HG03378 (cell line): ENCODE measurements at regions not wholly inside any gene's neighbourhood (a gene's known extent, or its start where the extent isn't known, plus 50 kb on each side); places are given as distances from the start of the nearest gene placed in this dataset.
"Not testable (repeated sequence)": the region's sequence is repeated elsewhere in the genome, so short reads cannot be mapped to it uniquely, and the experiment has no call there.

Experiments used
- ATAC-seq: cut with Tn5 transposase; IDR thresholded peaks from one replicate; pipeline ENCODE4 v1.9.1; 2021; ENCODE audit warnings: mild to moderate bottlenecking, moderate library complexity; ENCODE audit not compliant: unreplicated experiment

DNA sequence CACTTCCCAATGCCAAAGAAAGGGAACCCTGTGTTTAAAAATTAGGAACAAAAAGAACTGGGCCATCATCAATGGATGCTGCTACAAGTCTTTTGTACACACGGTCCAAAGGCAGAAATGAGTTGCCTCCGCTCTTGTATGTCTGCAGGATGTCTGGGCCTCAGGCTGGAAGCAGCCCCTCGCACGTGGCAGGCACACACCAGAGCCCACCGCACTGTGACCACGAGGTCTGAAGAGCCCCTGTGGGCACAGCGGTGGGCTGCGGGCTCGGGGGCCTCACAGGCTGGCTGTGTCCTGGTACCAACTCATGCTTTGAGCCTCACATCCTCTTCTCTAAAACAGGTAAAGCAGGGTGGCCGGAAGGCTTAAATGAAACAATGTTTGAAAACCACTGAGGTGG, 309.3 kb downstream of the C16orf95 start:
- ATAC-seq = no peak

DNA sequence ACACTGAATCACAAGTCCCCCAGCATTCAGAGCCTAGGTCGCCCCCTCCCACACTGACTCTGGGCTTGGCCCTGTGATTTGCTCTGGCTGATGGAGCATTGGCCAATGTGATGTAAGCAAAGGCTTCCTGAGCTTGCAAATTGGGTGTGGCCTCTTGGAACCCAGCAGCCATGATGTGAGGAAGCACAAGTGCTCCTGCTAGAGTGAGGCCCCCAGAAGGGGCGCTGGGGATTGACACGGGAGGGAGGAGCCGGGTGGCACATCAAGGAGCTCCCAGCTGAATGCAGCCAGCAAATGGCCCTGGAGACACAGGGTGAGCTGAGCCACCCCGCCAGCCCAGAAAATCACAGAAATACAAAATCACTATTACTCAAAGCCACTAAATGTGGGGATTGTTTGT, 308.5 kb downstream of the C16orf95 start:
- ATAC-seq = no peak

DNA sequence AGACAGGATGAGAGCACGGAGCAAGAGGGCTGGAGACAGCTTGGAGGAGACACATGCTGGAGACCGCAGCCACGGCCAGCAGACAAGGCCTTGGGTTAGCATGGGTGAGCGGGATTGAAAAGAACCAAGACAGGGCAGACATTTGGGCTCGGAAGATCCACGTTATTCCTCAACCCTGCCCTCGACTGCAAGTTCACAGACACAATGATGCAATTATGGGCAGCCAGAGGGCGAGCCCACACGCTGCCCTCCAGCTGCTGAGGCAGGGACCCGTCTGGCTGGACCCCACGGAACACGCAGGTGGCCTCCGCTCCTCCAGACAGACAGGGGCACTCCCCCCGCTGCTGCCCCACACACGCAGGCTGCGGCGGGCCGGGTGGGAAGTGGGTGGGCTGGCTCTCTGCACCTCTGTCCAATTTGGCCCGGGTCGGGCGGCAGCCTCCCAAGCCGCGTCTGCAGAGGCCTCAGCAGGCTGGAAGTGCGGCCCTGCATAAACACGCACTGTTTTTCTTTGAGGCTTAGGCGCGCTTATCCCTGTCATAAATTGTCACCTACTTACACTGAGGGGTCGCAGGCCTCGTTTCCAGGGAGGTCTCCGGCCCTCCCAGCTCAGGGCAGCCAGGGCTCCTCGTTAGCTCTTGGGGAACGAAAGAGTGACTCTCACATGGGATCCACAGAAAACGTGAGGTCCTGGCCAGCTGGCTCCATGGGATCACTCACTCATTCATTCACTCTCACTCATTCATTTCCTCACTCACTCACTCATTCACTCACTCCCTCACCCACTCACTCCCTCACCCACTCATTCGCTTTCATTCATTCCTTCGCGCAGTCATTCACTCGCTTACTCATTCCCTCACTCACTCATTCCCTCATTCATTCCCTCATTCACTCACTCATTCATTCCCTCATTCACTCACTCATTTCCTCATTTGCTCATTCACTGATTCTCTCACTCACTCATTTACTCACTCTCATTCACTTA, 303.9 kb downstream of the C16orf95 start:
- ATAC-seq = no peak

DNA sequence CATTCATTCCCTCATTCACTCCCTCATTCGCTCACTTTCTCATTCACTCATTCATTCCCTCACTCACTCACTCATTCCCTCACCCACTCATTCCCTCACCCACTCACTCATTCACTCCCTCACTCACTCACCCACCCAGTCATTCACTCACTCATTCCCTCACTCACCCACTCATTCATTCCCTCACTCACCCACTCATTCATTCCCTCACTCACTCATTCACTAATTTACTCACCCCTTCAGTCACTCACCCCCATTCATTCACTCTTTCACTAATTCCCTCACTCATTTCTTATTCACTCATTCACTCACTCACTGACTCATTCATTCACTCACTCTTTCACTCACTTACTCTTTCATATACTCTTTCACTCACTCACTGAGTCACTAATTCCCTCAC, 303.1 kb downstream of the C16orf95 start:
- ATAC-seq = no peak

DNA sequence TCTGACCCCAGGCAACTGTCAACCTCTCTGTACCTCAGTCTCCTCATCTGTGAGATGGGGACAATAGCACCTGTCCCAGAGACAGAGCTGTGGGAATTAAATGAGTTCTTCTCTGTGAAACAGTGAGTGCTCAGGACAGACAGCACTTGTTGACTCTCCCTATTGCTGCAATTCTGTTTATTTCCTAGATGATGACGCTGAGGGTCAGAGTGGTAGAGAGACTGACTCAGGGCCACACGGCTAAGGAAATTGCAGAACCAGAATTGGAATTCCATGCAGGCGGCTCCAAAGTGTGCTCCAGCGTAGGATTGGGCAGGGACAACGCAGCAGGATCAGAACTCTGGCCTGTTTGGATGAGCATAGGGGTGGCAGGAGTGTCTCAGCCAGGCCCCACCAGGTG, 302.2 kb downstream of the C16orf95 start:
- ATAC-seq = no peak

DNA sequence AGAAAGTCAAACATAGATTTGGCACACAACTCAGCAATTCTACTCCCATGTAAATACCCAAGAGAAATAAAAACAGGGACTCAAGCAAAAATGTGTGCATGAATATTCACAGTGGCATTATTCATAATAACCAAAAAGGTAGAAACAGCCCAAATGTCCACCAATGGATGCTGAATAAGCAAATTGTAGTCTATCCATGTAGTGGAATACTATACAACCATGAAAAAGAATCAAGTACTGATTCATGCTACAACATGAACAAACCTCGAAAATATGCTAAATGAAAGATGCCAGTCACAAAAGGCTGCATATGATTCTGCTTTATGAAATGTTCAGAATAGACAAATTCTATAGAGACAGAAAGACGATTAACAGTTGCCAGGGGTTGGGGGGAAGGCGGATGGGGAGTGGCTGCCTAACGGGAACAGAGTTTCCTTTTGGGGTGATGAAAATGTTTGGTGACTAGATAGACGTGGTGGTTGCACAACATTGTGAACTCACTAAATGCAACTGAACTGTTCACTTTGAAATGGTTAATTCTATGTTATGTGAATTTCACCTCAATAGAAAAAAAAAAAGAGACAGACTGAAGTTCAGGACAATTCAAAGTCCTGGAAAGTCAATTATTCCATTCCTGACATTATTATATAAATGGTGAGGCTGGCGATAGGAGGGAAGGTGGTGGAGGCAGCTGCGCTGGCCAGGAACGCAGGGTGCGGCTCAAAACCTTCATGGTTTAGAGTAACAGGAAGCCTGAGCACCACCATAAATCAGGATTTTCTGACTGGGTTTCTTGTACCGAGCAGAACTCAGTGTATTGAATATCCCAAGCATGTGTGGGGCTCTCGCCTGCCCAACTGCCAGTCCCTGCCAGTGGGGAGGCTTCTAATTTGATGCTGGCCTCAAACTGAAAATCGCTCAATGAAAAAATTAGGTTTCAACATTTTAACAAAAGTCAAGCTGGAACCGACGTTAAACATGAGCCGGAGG, 300.9 kb downstream of the C16orf95 start:
- ATAC-seq = no peak

DNA sequence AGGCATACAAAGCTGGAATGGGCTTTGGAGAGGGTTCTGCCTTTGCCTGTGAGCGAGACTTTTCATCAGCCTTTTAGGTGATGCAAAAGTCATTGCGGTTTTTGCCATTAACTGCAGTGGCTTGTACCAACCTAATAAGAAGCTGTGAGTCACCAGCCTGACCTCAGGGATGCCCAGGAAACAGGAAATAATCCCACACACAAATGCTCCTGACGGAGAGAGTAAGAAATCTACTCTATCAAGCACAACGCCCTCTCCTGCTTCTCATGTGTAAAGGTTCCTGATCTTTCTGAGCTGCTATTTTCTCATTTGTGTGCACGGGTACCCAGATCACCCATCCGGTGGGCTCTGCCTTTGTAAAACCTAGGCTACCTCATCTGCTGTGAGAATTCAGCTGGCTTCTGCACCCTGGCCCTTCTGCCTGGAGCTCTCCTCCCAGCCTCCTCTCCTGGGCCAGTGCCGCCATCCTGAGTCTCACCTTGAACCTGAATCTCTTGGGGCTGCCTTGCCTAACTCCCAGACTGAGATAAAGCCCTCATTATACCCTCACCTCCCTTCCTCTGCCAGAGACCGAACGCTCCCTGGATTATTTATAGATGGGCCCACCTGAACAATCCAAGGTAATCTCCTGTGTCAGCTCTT, 299.7 kb downstream of the C16orf95 start:
- no peak for ATAC-seq

DNA sequence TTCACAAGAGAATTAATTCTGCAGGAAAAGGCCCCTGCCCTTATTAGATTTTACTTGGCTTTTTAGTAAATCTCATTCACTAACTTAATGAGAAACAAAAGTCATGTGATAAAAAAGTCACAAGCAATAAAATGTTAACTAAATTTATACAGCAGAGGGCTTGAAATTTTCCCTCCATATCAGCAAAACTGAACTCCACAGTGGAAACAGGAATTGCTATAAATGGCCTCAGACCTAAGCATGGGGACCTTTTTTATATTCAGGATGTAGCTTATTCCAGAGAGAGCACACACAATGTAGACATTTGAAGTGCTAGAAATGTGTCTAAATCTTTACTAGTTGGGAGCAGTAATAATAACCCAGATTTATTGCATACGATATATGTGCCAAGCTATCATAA, 291.5 kb downstream of the C16orf95 start:
- ATAC-seq = no peak

DNA sequence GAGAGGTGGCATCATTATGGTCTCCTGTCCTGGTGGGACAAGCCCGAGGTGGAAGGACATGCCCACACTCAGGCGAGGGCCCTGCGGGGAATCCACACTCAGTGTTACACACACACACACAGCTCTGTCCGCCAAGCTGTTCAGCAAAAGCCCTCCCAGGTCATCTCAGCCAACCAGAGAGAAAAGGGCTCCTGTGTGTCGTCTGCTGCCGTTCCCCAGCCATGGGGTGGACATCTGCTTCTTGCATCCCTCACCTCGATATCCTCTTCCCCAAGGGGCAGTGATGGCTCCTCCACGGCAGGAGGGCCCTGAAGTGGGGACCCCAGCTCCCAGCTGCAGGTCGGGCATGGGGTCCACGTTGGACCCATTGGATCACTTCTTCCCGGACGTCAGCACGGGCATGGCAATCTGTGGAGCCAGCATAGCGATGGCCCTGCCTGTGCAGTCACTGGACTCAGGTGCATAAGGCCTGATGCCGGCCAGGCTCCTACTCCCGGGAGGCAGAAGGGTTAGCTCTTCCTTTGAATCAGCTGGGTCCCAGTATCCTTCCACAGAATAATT, 290.1 kb downstream of the C16orf95 start:
- no peak for ATAC-seq

DNA sequence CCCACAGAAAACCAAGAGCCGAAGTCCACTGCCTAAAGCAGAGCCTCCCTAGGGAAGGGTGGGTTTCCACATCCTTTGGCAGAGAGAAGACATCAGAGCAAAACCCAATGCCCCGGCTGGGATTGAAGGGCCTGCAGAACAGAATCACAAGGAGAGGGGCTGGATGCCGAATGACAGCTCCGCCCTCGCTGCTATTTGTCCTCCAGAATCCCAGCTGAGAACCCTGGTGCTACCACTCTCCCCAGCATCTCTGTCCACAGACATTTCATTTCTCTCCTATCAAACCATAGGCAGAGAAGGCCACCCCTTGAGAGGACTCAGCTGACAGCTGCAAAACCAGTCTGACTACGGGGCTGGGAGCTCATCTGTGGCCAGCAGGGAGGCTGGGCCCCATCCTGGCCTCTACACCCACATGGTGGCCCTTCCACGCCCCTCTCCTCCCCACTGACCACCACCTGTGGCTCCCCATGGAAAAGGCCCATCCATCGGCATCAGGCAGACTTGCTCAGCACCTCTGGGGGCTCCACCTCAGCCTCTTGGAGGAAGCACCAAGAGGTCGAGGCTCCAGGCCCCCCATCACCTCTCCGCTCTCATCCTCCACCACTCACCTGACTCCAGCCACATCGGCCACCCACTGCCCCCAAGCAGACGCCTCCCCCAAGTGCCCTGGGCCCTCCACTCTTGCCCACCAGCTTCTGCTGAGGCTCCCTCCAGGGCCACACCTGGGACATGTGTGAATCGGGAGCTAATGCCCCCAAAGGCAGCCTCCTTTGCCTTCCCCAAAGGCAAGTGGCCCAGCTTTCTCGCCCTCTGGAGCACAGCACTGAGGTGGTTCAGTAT, 288.5 kb downstream of the C16orf95 start:
- ATAC-seq = no peak

DNA sequence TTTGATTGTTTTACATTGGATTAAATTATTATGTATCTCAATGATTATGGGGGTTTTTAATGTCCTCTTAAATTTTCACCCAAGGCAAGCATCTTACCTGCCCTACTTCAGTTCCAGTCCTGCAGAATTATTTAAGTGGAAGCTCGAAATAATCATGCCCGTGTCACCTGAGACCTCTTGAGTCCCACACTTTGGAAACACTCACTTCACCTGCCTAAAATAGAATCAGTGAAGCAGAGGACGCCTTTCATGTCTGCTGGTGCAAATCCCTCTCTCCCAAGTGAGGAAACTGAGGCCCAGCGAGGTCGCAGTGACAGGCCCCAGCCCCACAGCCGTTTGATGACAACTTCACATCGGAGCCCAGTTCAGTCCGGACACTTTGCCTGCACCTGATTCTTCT, 284.6 kb downstream of the C16orf95 start:
- ATAC-seq = no peak

DNA sequence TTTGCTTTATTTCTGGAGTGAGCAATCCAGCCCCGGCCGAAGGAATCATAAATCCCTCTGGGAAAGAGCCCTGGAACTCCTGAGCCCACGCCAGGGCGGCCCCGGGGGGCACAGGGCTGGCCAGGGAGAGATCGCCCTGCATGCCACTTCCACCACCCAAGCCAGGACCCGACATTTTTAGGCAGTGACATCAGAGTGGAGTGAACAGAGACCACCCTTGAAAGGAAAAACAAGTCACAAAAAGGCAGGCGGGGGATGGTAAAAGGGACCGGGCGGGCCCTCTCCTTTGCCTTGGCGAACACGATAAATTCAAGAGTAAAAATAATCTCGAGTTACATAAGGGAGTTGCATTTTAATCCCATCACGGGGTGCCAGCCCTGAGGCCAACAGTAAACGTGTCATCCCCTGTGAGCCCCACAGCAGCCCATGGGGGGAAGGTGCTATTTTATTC, 284.1 kb downstream of the C16orf95 start:
- no peak for ATAC-seq

DNA sequence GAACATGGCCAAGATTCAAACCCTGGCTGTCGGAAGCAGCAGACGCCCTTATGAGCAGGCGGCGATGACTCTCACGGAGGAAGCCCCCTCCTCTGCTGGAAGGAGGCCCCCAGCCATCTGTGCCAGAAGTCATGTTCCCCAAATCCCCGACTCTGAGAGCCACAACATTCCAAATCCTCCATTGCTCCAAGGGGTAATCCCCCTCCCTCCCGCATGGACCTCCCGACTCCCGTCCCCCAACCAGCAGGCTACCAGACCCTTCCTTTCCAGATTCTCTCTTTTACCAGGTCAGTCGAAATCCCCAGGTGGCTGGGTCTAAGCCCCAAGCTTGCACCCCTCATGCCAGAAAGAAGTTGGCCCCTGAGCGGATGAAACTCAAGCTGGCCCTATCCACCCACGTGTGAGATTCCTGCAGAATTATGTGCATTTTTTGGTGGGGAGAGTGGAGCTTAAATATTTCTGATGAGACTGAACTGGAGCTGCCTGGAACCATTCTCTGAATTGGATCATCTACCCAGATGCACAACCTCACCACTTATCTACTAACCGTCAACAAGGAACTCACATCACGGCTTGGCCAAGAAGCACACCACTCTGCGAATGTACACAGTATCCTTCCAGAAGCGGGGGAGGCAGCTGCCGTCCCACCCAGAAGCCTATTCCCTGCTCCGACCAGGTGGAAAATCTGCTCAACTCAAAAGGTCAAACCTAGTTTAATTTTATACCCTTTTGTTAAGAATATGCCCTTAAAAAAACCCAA, 283.5 kb downstream of the C16orf95 start:
- no peak for ATAC-seq

DNA sequence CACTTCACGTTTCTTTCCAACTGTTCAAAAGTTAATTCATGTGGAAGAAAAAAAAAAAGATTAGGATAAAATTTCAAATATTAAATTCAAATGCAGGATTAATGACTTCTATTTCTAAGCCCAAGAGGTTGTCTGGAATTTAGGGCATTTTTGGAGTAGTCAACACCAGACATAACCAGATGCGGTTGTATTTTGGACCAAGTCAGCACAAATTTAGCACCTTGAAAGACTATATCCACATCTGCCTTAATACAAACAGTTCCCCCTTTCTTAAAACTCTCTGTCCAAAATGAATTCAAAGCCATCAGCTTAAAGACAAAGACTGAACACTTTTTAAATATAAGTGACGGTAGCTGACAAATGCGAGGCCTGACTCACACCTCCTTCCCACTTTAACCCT, 282.9 kb downstream of the C16orf95 start:
- ATAC-seq = no peak

DNA sequence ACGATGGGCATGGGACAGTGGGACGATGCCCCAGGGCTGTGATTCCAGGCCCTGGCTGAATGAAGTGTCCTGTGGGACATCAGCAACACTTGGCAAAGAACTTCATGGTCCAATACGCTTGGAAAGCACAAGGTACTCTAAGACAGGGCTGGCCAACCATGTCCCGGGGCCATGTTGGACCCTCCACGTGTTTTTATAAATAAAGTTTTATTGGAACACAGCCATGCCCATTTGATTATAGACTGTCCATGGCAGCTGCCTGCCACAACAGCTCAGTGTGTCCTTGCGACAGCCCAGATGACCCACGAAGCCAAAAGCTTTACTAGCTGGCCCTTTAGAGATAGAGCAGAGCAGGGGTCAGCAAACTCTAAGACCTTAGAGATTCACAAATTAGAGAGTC, 282.1 kb downstream of the C16orf95 start:
- ATAC-seq = no peak

DNA sequence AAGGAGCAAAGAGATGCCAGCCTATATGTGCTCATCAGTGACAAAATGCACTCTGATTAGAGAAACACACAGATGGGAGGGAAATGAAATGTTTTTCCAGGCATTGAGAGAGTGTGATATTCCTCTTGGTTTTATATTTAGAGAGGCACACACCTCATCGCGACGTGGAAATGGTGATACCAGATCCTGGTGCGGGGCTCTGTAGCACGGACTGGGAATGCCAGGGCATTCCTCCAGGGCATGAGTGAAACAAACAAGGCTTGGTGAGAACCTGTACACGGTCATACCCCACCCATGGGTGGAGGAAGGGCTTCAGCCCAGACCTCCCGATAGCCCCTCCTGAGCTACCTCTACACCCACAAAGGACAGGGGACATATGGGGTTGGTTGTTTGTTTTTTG, 280.2 kb downstream of the C16orf95 start:
- ATAC-seq = no peak

DNA sequence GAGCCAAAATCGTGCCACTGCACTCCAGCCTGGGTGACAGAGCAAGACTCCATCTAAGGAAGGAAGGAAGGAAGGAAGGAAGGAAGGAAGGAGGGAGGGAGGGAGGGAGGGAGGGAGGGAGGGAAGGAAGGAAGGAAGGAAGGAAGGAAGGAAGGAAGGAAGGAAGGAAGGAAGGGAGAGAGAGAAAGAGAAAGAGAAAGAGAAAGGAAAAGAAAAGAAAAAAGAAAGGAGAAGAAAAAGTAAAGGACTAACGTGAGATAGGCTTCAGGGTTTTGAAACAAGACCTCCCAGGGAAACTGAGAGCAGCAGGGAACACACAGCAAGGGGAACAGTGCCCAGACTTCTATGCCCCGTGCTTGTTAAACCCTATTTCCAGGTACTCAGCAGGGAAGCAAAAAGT, 278.7 kb downstream of the C16orf95 start:
- not testable (repeated sequence) for ATAC-seq

DNA sequence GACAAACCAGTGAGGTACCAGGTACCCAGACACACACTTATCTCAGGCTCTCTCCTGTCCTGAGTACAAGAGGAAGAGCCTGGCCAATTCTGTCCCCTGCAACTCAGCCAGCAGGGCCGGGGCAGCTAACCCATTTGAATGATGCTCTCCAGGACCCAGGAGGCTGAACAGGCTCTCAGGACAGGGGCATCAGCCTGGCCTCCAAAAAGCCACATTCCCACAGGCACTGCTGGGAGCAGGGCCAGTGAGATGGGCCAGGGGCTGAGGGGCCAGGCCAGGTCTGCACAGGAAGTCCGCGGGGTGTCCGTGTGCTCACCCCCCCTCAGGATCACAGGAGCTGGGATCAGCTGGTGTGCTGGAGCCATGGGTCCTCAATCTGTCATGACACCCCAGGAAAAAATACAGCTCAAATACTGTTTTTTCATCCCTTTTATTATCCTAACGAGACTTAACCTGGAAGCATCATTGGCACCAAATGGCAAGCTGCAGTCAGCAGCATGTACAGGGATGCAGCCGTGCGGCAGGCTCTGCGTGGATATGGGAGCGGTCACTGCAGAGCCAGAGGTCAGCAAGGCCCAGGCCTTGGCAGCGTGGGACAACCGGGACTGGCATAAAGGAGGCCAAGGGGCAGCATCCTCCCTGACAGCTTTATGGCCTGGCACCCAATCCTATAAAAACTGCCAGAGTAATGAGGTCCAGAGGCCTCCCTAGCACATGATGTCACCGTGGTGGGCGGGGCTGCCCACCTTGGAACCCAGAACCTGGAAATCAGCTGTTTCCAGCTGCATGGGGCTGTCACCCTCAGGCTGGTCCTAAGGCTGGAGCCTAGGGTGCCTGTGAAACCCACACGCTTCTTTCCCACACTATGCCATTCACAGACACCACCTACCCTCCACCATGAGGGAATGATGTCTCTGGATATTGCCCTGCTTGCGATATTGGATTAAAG, 276.7 kb downstream of the C16orf95 start:
- ATAC-seq = no peak
